Loucy (cell line): ENCODE measurements at regions not wholly inside any gene's neighbourhood (a gene's known extent, or its start where the extent isn't known, plus 50 kb on each side); places are given as distances from the start of the nearest gene placed in this dataset.

Source experiments
- EZH2phosphoT487 ChIP-seq: fragments of 200-600 bp; IDR thresholded peaks from 2 replicates; pipeline ENCODE4 v1.6.1; 2018; ENCODE audit warnings: antibody characterized with exemption, mild to moderate bottlenecking, moderate library complexity, borderline replicate concordance
- TF ChIP-seq, protein P1 (sequence below): fragments of 200-600 bp; sonication (generic); conservative IDR thresholded peaks from 2 replicates; pipeline ENCODE4 v1.5.1; 2014; ENCODE audit warnings: mild to moderate bottlenecking, antibody characterized with exemption, low read length

DNA sequence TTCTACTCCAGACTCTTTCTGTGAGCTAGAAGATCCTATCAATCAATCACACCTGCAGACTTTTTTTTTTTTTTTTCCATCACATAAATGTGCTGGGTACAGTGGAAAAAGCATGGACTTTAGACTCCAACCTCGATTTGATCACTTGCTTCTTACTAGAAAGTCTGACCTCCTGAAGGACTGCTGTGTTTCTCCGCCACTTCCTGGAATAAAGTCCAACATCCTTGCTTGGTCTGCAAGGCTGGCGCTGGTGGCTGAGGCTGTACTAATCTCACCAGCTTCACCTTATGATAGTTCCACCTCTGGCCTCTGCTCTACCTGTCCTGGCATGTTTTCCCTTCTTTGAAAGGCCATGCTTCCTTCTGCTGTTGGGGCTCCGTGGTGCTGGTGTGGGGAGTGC lies 60.9 kb upstream of the SESN3 start:
- TF ChIP-seq, protein P1, sequence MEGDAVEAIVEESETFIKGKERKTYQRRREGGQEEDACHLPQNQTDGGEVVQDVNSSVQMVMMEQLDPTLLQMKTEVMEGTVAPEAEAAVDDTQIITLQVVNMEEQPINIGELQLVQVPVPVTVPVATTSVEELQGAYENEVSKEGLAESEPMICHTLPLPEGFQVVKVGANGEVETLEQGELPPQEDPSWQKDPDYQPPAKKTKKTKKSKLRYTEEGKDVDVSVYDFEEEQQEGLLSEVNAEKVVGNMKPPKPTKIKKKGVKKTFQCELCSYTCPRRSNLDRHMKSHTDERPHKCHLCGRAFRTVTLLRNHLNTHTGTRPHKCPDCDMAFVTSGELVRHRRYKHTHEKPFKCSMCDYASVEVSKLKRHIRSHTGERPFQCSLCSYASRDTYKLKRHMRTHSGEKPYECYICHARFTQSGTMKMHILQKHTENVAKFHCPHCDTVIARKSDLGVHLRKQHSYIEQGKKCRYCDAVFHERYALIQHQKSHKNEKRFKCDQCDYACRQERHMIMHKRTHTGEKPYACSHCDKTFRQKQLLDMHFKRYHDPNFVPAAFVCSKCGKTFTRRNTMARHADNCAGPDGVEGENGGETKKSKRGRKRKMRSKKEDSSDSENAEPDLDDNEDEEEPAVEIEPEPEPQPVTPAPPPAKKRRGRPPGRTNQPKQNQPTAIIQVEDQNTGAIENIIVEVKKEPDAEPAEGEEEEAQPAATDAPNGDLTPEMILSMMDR = no peak
- no peak for TF ChIP-seq EZH2phosphoT487
